H1 (cell line): ENCODE measurements at regions not wholly inside any gene's neighbourhood (a gene's known extent, or its start where the extent isn't known, plus 50 kb on each side); places are given as distances from the start of the nearest gene placed in this dataset.
A peak's percentile ranks its signal among the peaks of the same experiment; 100 is the strongest.

Source experiments
- CTCF ChIA-PET: fragments of 300-600 bp; sonication (Branson Sonifier 250); formaldehyde crosslinking; loops from one replicate; lab custom pipeline; 2021; ENCODE audit not compliant: partially characterized antibody; lab: Charles Lee
- POLR2A ChIA-PET: fragments of 300-600 bp; sonication (Branson Sonifier 250); formaldehyde crosslinking; loops from one replicate; lab custom pipeline; 2021; ENCODE audit warnings: inconsistent platforms; ENCODE audit not compliant: partially characterized antibody; lab: Charles Lee
- DNase-seq, 2 experiments: peaks; one replicate each; pipeline versions ENCODE4 v3.0.0 to v3.0.0-alpha.2; 2010 to 2022; ENCODE audit warnings: low spot score in 2 of 2, low read depth in 1 of 2, mixed read lengths in 1 of 2
- FAIRE-seq: peaks from 2 replicates; lab custom pipeline; 2011; peaks lifted over from hg19 to GRCh38; lab: Jason Lieb, UNC
- H2AFZ ChIP-seq: 2 replicates; pipeline ENCODE4 v1.8.1; 2012; ENCODE audit warnings: low read length, inconsistent platforms
- H2AK5ac ChIP-seq: 2 replicates; pipeline ENCODE4 v1.6.1; 2013; ENCODE audit warnings: low read depth, low read length
- H2BK120ac ChIP-seq: replicated peaks from 2 replicates; pipeline ENCODE3; 2013; ENCODE audit warnings: low read depth, low read length, inconsistent platforms
- H2BK12ac ChIP-seq: 2 replicates; pipeline ENCODE4 v1.6.1; 2013; ENCODE audit warnings: low read depth, low read length
- H2BK15ac ChIP-seq: 2 replicates; pipeline ENCODE4 v1.6.1; 2013; ENCODE audit warnings: low read length
- H2BK20ac ChIP-seq: 2 replicates; pipeline ENCODE4 v1.6.1; 2013; ENCODE audit warnings: low read length
- H2BK5ac ChIP-seq: 2 replicates; pipeline ENCODE4 v1.6.1; 2013; ENCODE audit warnings: low read depth, low read length
- H3K14ac ChIP-seq: 2 replicates; pipeline ENCODE4 v1.6.1; 2013; ENCODE audit warnings: inconsistent platforms; ENCODE audit not compliant: insufficient read length
- H3K18ac ChIP-seq: 2 replicates; pipeline ENCODE4 v1.6.1; 2013; ENCODE audit warnings: low read length; ENCODE audit errors: extremely low read depth
- H3K23ac ChIP-seq: 2 replicates; pipeline ENCODE4 v1.6.1; 2013; ENCODE audit warnings: inconsistent platforms; ENCODE audit not compliant: insufficient read length
- H3K23me2 ChIP-seq: 2 replicates; pipeline ENCODE4 v1.6.1; 2013; ENCODE audit warnings: low read depth, low read length
- H3K27ac ChIP-seq: 2 replicates; pipeline ENCODE4 v1.6.1; 2011; ENCODE audit warnings: low read depth, low read length, inconsistent platforms
- H3K27me3 ChIP-seq, 4 experiments: replicated peaks in 1 of 4; 1 replicate in 1 of 4; 2 replicates in 3 of 4; pipeline versions ENCODE4 v1.6.1 to v1.8.1; 2011 to 2013; ENCODE audit warnings: low read length in 3 of 4, mild to moderate bottlenecking in 3 of 4, inconsistent platforms in 2 of 4, mixed read lengths in 2 of 4, moderate library complexity in 1 of 4; ENCODE audit not compliant: control insufficient read depth in 3 of 4, insufficient read depth in 3 of 4; ENCODE audit errors: extremely low read depth in 1 of 4
- H3K36me3 ChIP-seq, 4 experiments: 2 replicates each; pipeline versions ENCODE4 v1.6.1 to v1.8.1; 2011 to 2013; ENCODE audit warnings: mild to moderate bottlenecking in 4 of 4, low read length in 3 of 4, moderate library complexity in 2 of 4, control low read depth in 1 of 4, inconsistent platforms in 1 of 4; ENCODE audit not compliant: insufficient read depth in 4 of 4, control insufficient read depth in 2 of 4
- H3K4ac ChIP-seq: replicated peaks from 2 replicates; pipeline ENCODE3; 2013; ENCODE audit warnings: low read length, low read depth, mixed read lengths, inconsistent platforms; ENCODE audit not compliant: insufficient read length
- H3K4me1 ChIP-seq, 4 experiments: replicated peaks in 1 of 4; 1 replicate in 1 of 4; 2 replicates in 3 of 4; pipeline versions ENCODE4 v1.6.1 to v1.8.1; 2011 to 2013; ENCODE audit warnings: low read length in 3 of 4, inconsistent platforms in 2 of 4, mixed read lengths in 1 of 4; ENCODE audit not compliant: insufficient read depth in 4 of 4, control insufficient read depth in 3 of 4
- H3K4me2 ChIP-seq, 2 experiments: 2 replicates each; pipeline versions ENCODE4 v1.6.1 to v1.8.1; 2011 to 2013; ENCODE audit warnings: low read depth in 2 of 2, low read length in 2 of 2, control low read depth in 1 of 2, inconsistent platforms in 1 of 2, mild to moderate bottlenecking in 1 of 2; ENCODE audit not compliant: insufficient read depth in 1 of 2
- H3K4me3 ChIP-seq, 4 experiments: fragments of 200-600, 300-600 bp in 1 of 4; sonication (generic), shearing (Covaris generic), sonication (Bioruptor Twin) in 1 of 4; 2 replicates each; pipeline versions ENCODE4 v1.5.1 to v1.8.1; 2011 to 2016; ENCODE audit warnings: low read length in 4 of 4, low read depth in 3 of 4, control low read depth in 2 of 4, inconsistent platforms in 2 of 4, mild to moderate bottlenecking in 2 of 4, mixed read lengths in 1 of 4, moderate library complexity in 1 of 4; ENCODE audit not compliant: insufficient read depth in 2 of 4; ENCODE audit errors: extremely low read depth in 1 of 4
- H3K56ac ChIP-seq: replicated peaks from 2 replicates; pipeline ENCODE3; 2013; ENCODE audit warnings: low read depth, mild to moderate bottlenecking, mixed read lengths, low read length, inconsistent platforms; ENCODE audit not compliant: insufficient read length
- H3K79me1 ChIP-seq: 2 replicates; pipeline ENCODE4 v1.6.1; 2013; ENCODE audit warnings: low read depth, low read length, control low read depth
- H3K79me2 ChIP-seq, 2 experiments: 2 replicates each; pipeline versions ENCODE4 v1.6.1 to v1.8.1; 2012 to 2013; ENCODE audit warnings: low read length in 2 of 2, mild to moderate bottlenecking in 2 of 2, inconsistent platforms in 1 of 2; ENCODE audit not compliant: insufficient read depth in 2 of 2, control insufficient read depth in 1 of 2
- H3K9ac ChIP-seq, 4 experiments: replicated peaks in 1 of 4; 1 replicate in 1 of 4; 2 replicates in 3 of 4; pipeline versions ENCODE4 v1.6.1 to v1.8.1; 2011 to 2013; ENCODE audit warnings: low read depth in 3 of 4, low read length in 3 of 4, control low read depth in 2 of 4, mild to moderate bottlenecking in 2 of 4, moderate library complexity in 2 of 4, inconsistent platforms in 1 of 4; ENCODE audit errors: extremely low read depth in 1 of 4
- H3K9me3 ChIP-seq, 2 experiments: 2 replicates each; pipeline versions ENCODE4 v1.6.1 to v1.8.1; 2012 to 2013; ENCODE audit warnings: mild to moderate bottlenecking in 2 of 2, moderate library complexity in 2 of 2, control low read depth in 1 of 2, inconsistent platforms in 1 of 2, low read depth in 1 of 2, low read length in 1 of 2, mixed read lengths in 1 of 2; ENCODE audit not compliant: insufficient read depth in 2 of 2
- H4K20me1 ChIP-seq, 2 experiments: replicated peaks in 1 of 2; 2 replicates each; pipeline versions ENCODE3 to v1.8.1; 2011 to 2013; ENCODE audit warnings: inconsistent platforms in 2 of 2, low read length in 2 of 2, mild to moderate bottlenecking in 1 of 2; ENCODE audit not compliant: insufficient read depth in 2 of 2, control insufficient read depth in 1 of 2
- H4K5ac ChIP-seq: 2 replicates; pipeline ENCODE4 v1.6.1; 2013; ENCODE audit warnings: low read length, low read depth, mixed read lengths, inconsistent platforms; ENCODE audit not compliant: insufficient read length
- H4K8ac ChIP-seq: 2 replicates; pipeline ENCODE4 v1.8.0; 2013; ENCODE audit warnings: mild to moderate bottlenecking, moderate library complexity, low read length, inconsistent platforms; ENCODE audit not compliant: insufficient read depth; ENCODE audit errors: extremely low read depth
- H4K91ac ChIP-seq: replicated peaks from 2 replicates; pipeline ENCODE3; 2013; ENCODE audit warnings: low read length, mixed read lengths, inconsistent platforms; ENCODE audit not compliant: insufficient read length
- JUND ChIP-seq: IDR thresholded peaks from 2 replicates; pipeline ENCODE4 v1.6.1; 2011; ENCODE audit warnings: mild to moderate bottlenecking, improper control_type of control experiment, low read length
- KDM4A ChIP-seq: IDR thresholded peaks from one replicate; pipeline ENCODE4 v1.7.1; 2012; ENCODE audit warnings: low read depth, mild to moderate bottlenecking, moderate library complexity, low read length, inconsistent platforms; ENCODE audit not compliant: severe bottlenecking
- KDM5A ChIP-seq: fragments of 200-600 bp; IDR thresholded peaks from 2 replicates; pipeline ENCODE4 v1.7.1; 2012; ENCODE audit warnings: mild to moderate bottlenecking, low read length, inconsistent platforms, mixed read lengths
- NRF1 ChIP-seq: IDR thresholded peaks from 2 replicates; pipeline ENCODE4 v1.6.1; 2011; ENCODE audit warnings: mild to moderate bottlenecking, low read depth, low read length, improper control_type of control experiment
- POLR2A ChIP-seq, 2 experiments: IDR thresholded peaks; 1 replicate in 1 of 2; 2 replicates in 1 of 2; pipeline ENCODE4 v1.6.1; 2011; ENCODE audit warnings: low read depth in 2 of 2, low read length in 2 of 2, mild to moderate bottlenecking in 2 of 2; ENCODE audit errors: control extremely low read depth in 1 of 2
- RNF2 ChIP-seq: fragments of 200-900, 300-1000 bp; sonication (generic); IDR thresholded peaks from 2 replicates; pipeline ENCODE4 v1.7.1; 2016; ENCODE audit warnings: borderline replicate concordance, low read depth, mild to moderate bottlenecking, antibody characterized with exemption, low read length; ENCODE audit not compliant: poor library complexity, severe bottlenecking; ENCODE audit errors: missing control alignments
- RXRA ChIP-seq: IDR thresholded peaks from 2 replicates; pipeline ENCODE4 v1.6.1; 2011; ENCODE audit warnings: low read depth, mild to moderate bottlenecking, low read length, moderate library complexity; ENCODE audit not compliant: insufficient read depth
- SAP30 ChIP-seq: fragments of 300-600 bp; sonication (generic); IDR thresholded peaks from 2 replicates; pipeline ENCODE4 v1.7.1; 2012; ENCODE audit warnings: low read length, moderate library complexity, mild to moderate bottlenecking, inconsistent platforms; ENCODE audit not compliant: insufficient read depth, insufficient replicate concordance
- SRF ChIP-seq: IDR thresholded peaks from 2 replicates; pipeline ENCODE4 v1.6.1; 2011; ENCODE audit warnings: mild to moderate bottlenecking, low read depth, low read length, moderate library complexity
- WGBS, 2 experiments: shearing (Covaris generic) in 1 of 2; methylation state at CpG; one replicate each; pipeline versions ENCODE4 v1.1.6 to v1.1.7; 2013 to 2015; ENCODE audit warnings: low lambda C conversion rate in 2 of 2, mixed read lengths in 2 of 2, inconsistent platforms in 1 of 2, low coverage in 1 of 2, missing lambda C conversion rate in 1 of 2; ENCODE audit not compliant: insufficient replicate concordance in 2 of 2, insufficient coverage in 1 of 2, insufficient read length in 1 of 2; ENCODE audit errors: extremely low coverage in 1 of 2, missing lambda C conversion rate in 1 of 2; 5-methylcytosine and 5-hydroxymethylcytosine counted together
- TF ChIP-seq, protein P1 (sequence below): IDR thresholded peaks from 2 replicates; pipeline ENCODE4 v1.6.1; 2012; ENCODE audit warnings: low read length, inconsistent platforms

DNA sequence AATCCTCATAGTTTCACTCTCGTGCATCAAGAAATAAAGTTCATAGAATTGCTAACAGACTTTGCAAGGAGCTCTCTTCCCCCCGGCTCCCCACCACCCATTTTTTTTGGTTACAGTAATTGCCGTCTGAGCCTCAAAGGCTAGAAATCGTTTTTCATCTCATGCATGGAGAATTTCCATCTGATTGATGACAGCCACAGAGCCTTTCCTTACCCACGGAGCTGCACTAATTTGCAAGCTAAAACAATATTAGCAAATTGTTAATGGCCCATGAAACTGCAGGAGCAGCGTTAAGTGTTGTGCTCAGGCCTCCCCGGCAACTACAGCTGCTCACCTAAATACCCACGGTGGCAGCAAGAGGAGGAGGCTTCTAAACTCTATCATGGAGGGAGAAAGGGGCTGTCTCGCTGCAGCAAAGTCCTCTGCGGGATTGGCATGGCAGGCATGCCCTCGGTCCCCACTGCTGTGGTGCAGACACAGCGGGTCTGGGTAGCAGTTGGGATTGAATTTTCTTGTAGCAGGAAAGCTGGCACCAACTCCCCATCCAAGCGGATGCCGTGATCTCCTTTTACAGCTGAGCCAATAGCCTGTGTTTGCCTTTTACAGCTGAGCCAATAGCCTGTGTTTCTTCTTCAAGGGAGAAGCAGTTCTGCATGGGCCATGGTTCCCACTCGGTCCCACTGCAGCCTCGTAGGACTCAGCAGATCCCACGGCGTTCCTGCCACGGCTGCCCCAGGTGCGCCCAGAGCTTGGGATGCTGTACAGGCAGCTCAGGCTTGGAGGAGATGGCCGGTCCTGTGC is 412.3 kb downstream of the BRD1 start:
- Histone ChIP-seq H3K23me2 (no peaks in the 10 kb centered on the region), H2BK20ac (no peak overlapping the region), H3K4ac (no peak overlapping the region), H2BK15ac (0 out of 2 replicates have a peak overlapping the region, but pooled peaks have one; percentile 72), H2BK12ac (no peak overlapping the region; the same call in 1 of the 2 replicates), H2BK5ac (no peak overlapping the region), H3K4me1 (peaks cover 0 to 2% (median 0%) of the 10 kb centered on the region in 4 experiments; a peak in 2 of 7 replicates), H3K14ac (no peak overlapping the region), H3K27ac (no peak overlapping the region), H3K4me2 (no peak overlapping the region), H3K79me2 (no peaks in the 10 kb centered on the region), H3K4me3 (no peak overlapping the region), H2BK120ac (no peak overlapping the region), H4K8ac (no peak overlapping the region), H4K20me1 (no peaks in the 10 kb centered on the region), H4K5ac (no peak overlapping the region), H3K27me3 (no peaks in the 10 kb centered on the region), H3K9ac (no peak overlapping the region), H3K79me1 (no peaks in the 10 kb centered on the region), H3K9me3 (no peaks in the 10 kb centered on the region), H3K56ac (no peak overlapping the region), H3K36me3 (no peaks in the 10 kb centered on the region), H2AFZ (peak overlapping the region; percentile 73; the same call in 1 of the 2 replicates), H3K18ac (no peak overlapping the region), H3K23ac (no peak overlapping the region), H2AK5ac (no peak overlapping the region), H4K91ac (no peak overlapping the region)
- ChIA-PET POLR2A (no interaction called here), CTCF (interaction anchor here (0.7 to 2.0 kb wide), 7 partner anchors 9 to 222 kb away, joined by 3 to 5 read pairs (median 4); no protein-coding TSS in a partner anchor)
- WGBS, 2 experiments = 82% methylated on average over 21 of the region's 21 CpGs; no CpG with 5 or more reads in 1 of the 2 experiments
- FAIRE-seq (no peak), DNase-seq (no peak)
- TF ChIP-seq, protein P1, sequence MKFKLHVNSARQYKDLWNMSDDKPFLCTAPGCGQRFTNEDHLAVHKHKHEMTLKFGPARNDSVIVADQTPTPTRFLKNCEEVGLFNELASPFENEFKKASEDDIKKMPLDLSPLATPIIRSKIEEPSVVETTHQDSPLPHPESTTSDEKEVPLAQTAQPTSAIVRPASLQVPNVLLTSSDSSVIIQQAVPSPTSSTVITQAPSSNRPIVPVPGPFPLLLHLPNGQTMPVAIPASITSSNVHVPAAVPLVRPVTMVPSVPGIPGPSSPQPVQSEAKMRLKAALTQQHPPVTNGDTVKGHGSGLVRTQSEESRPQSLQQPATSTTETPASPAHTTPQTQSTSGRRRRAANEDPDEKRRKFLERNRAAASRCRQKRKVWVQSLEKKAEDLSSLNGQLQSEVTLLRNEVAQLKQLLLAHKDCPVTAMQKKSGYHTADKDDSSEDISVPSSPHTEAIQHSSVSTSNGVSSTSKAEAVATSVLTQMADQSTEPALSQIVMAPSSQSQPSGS = no peak
- TF ChIP-seq POLR2A (IDR thresholded peaks at IDR 0.05; ENCODE audit: control extremely low read depth in 1 of 2, low read depth in 2 of 2, low read length in 2 of 2) (no peak), SRF (no peak), KDM5A (no peak), RNF2 (no peak), RXRA (no peak), JUND (no peak), KDM4A (no peak), NRF1 (no peak), SAP30 (no peak)
